Heart right ventricle (tissue), 16 donors: ENCODE measurements at regions not wholly inside any gene's neighbourhood (a gene's known extent, or its start where the extent isn't known, plus 50 kb on each side); places are given as distances from the start of the nearest gene placed in this dataset.

ENCODE experiments used
- ATAC-seq, 8 donors: fragments of 200-7000 bp; cut with Tn5 transposase; one replicate each; pipeline ENCODE4 v1.9.1; 2020; ENCODE audit warnings: mild to moderate bottlenecking in 8 of 8, moderate library complexity in 8 of 8, moderate number of reproducible peaks in 1 of 8
- DNase-seq, 2 donors: peaks; one replicate each; pipeline ENCODE4 v3.0.0-alpha.2; 2020
- H3K27ac ChIP-seq, 10 donors: fragments of 200-600 bp; sonication (generic) in 2 of 10; one replicate each; pipeline versions ENCODE4 v1.5.0 to v1.8.0; 2020 to 2022; ENCODE audit warnings: mild to moderate bottlenecking in 3 of 10
- H3K27me3 ChIP-seq, 7 donors: fragments of 200-600 bp; one replicate each; pipeline ENCODE4 v1.8.0; 2021 to 2022; ENCODE audit warnings: mild to moderate bottlenecking in 2 of 7
- H3K36me3 ChIP-seq, 9 donors: fragments of 200-600 bp; sonication (generic) in 1 of 9; one replicate each; pipeline versions ENCODE4 v1.5.0 to v1.8.0; 2020 to 2022; ENCODE audit warnings: mild to moderate bottlenecking in 2 of 9
- H3K4me1 ChIP-seq, 9 donors: fragments of 200-600 bp; sonication (generic) in 1 of 9; one replicate each; pipeline versions ENCODE4 v1.5.0 to v1.8.0; 2020 to 2022; ENCODE audit warnings: mild to moderate bottlenecking in 4 of 9
- H3K4me3 ChIP-seq, 10 donors: fragments of 200-600 bp; sonication (generic) in 2 of 10; one replicate each; pipeline versions ENCODE4 v1.5.0 to v1.8.0; 2020 to 2022; ENCODE audit warnings: mild to moderate bottlenecking in 7 of 10, moderate library complexity in 2 of 10
- H3K9me3 ChIP-seq, 11 donors: fragments of 200-600 bp in 10 of 11; sonication (generic) in 2 of 11; one replicate each; pipeline versions ENCODE4 v1.5.0 to v1.8.0; 2013 to 2022; ENCODE audit warnings: mild to moderate bottlenecking in 2 of 11, control low read depth in 1 of 11, moderate library complexity in 1 of 11
- CTCF ChIP-seq, 9 donors: fragments of 200-600 bp; sonication (generic) in 2 of 9; IDR thresholded peaks; one replicate each; pipeline versions ENCODE4 v1.5.0 to v1.8.0; 2021 to 2022; ENCODE audit warnings: antibody characterized with exemption in 9 of 9, mild to moderate bottlenecking in 5 of 9, moderate library complexity in 1 of 9
- WGBS, 2 donors: extraction: QIAGEN DNeasy Blood & Tissue Kit; methylation state at CpG; one replicate each; pipeline ENCODE4 v1.1.7; 2013; ENCODE audit warnings: inconsistent platforms in 1 of 2; 5-methylcytosine and 5-hydroxymethylcytosine counted together
- intact Hi-C, 10 donors: fragments of 100-400 bp; cut with DNase I; formaldehyde crosslinking; loops; one replicate each; pipeline versions ENCODE4 v1.11.1 to v1.14.2; 2022
- donor health status: Arrhythmogenic right ventricular cardiomyopathy.
- donor health status: ischemic (EF 13 %, LVEDD 7.1; RV severe dilation, severe dysfunction).
- donor health status: healthy with polysubstance abuse.
- donor health status: DM: no; HTN: yes; CAD: no.
- donor health status: DM: no; HTN: no; CAD: no.
- donor health status: ischemic (EF 25% LVEDD 6.9; RV normal size, moderate dysfunction).
- donor health status: ischemic (EF 25% LVEDD 5.7; RV mildly dilated, moderate dysfunction).
- donor health status: healthy.
- donor health status: DM: yes; HTN: yes; CAD: no.
- donor health status: Ischemic cardiomyopathy.
- donor health status: ischemic (EF 35%, LVEDD 5.7; RV mildly dilated, moderate dysfunction).
- donor health status: nonischemic (EF 11% LVEDD 7.7; RV severe dilation, severe dysfunction).
- donor health status: DM: yes; HTN: yes; CAD: no.
- donor health status: PGD.
- donor health status: ischemic (EF 29% LVEDD 5.4; RV normal size, mild dysfunction).
- donor health status: nonischemic (EF 23%, LVEDD 6.1; RV moderate dilation, normal function).

- no peak for TF ChIP-seq CTCF (IDR thresholded peaks at IDR 0.05)
- Histone ChIP-seq H3K4me1 (peaks cover 0 to 7% (median 0%) of the 10 kb centered on the region in 9 donors), H3K36me3 (no peaks in the 10 kb centered on the region), H3K9me3 (no peaks in the 10 kb centered on the region), H3K27ac (no peak overlapping the region), H3K4me3 (no peak overlapping the region), H3K27me3 (peaks cover 0 to 14% (median 0%) of the 10 kb centered on the region in 7 donors)
- intact Hi-C loops, result no loop called here
- ATAC-seq (no peak), DNase-seq (no peak)
- 40 to 58% methylated on average over 1 of the region's 1 CpG for WGBS, 2 donors
Measured at GRCh38 chrX:79079477-79079876, 65.0 kb upstream of the GPR174 start.

- no peak overlapping the region for H3K27ac ChIP-seq
- no peaks in the 10 kb centered on the region for H3K36me3 ChIP-seq
- H3K27me3 ChIP-seq, result peaks cover 0 to 14% (median 0%) of the 10 kb centered on the region in 7 donors
- 52 to 68% methylated on average over 2 of the region's 2 CpGs for WGBS, 2 donors
- intact Hi-C loops, result loop anchor here in 9 of 10 donors (5.0 to 10.0 kb wide), 3 partner anchors 332 to 525 kb away; no protein-coding TSS in a partner anchor
- H3K9me3 ChIP-seq, result no peaks in the 10 kb centered on the region
- DNase-seq (no peak), ATAC-seq (no peak)
- TF ChIP-seq CTCF (IDR thresholded peaks at IDR 0.05), result no peak
- H3K4me1 ChIP-seq, result peaks cover 0 to 7% (median 0%) of the 10 kb centered on the region in 9 donors
- no peak overlapping the region for H3K4me3 ChIP-seq
Measured at GRCh38 chrX:79080141-79080540, 64.3 kb upstream of the GPR174 start.

- Histone ChIP-seq H3K9me3 (no peaks in the 10 kb centered on the region), H3K27me3 (peaks cover 0 to 14% (median 0%) of the 10 kb centered on the region in 7 donors), H3K27ac (peak overlapping the region in 1 of 10 donors; percentile 22), H3K4me1 (peaks cover 0 to 7% (median 0%) of the 10 kb centered on the region in 9 donors), H3K36me3 (no peaks in the 10 kb centered on the region), H3K4me3 (no peak overlapping the region)
- ATAC-seq, result peak in 5 of 8 donors; percentile 23 to 61 (median 50)
- DNase-seq, result peak in 1 of 2 donors; percentile 6
- TF ChIP-seq CTCF (IDR thresholded peaks at IDR 0.05), result peak; percentile 26 to 69 (median 62)
- intact Hi-C loops, result loop anchor here in 9 of 10 donors (5.0 to 10.0 kb wide), 3 partner anchors 330 to 527 kb away; no protein-coding TSS in a partner anchor
- WGBS, 2 donors, result 16 to 17% methylated on average over 6 of the region's 6 CpGs
Measured at GRCh38 chrX:79081895-79082512, 62.5 kb upstream of the GPR174 start.

- Histone ChIP-seq H3K27me3 (peaks cover 0 to 14% (median 0%) of the 10 kb centered on the region in 7 donors), H3K9me3 (no peaks in the 10 kb centered on the region), H3K36me3 (no peaks in the 10 kb centered on the region), H3K4me1 (peaks cover 0 to 7% (median 0%) of the 10 kb centered on the region in 9 donors), H3K27ac (no peak overlapping the region), H3K4me3 (no peak overlapping the region)
- WGBS, 2 donors, result 60 to 69% methylated on average over 3 of the region's 3 CpGs
- intact Hi-C loops, result loop anchor here in 9 of 10 donors (5.0 to 10.0 kb wide), 3 partner anchors 329 to 528 kb away; no protein-coding TSS in a partner anchor
- no peak for TF ChIP-seq CTCF (IDR thresholded peaks at IDR 0.05)
- ATAC-seq (no peak), DNase-seq (no peak)
Measured at GRCh38 chrX:79082899-79083298, 61.6 kb upstream of the GPR174 start.
